A673 (cell line): ENCODE measurements at regions not wholly inside any gene's neighbourhood (a gene's known extent, or its start where the extent isn't known, plus 50 kb on each side); places are given as distances from the start of the nearest gene placed in this dataset.

Source experiments
- CTCF ChIP-seq: fragments of 300-800, 200-600 bp; sonication (generic); conservative IDR thresholded peaks from 2 replicates; pipeline ENCODE4 v1.5.1; 2017; ENCODE audit warnings: low read depth, mild to moderate bottlenecking, antibody characterized with exemption, low read length, moderate library complexity, mixed read lengths
- EZH2 ChIP-seq: fragments of 200-600 bp; sonication (generic); IDR thresholded peaks from 2 replicates; pipeline ENCODE4 v1.6.1; 2017; ENCODE audit warnings: borderline replicate concordance, low read depth, mild to moderate bottlenecking, mixed read lengths, antibody characterized with exemption, low read length; ENCODE audit not compliant: poor library complexity, severe bottlenecking

GRCh38 chr5:125549322-125549911 lies 803.0 kb upstream of the ZNF608 start:
- TF ChIP-seq CTCF: no peak
- no peak for TF ChIP-seq EZH2
